ENCODE measurements at regions not wholly inside any gene's neighbourhood (a gene's known extent, or its start where the extent isn't known, plus 50 kb on each side); places are given as distances from the start of the nearest gene placed in this dataset.

GRCh38 chr6:23420659-23421350 is 705.2 kb upstream of the NRSN1 start:
- no peak for DNase-seq (ENCODE audit: low spot score)

GRCh38 chr6:23424584-23424983 is 701.4 kb upstream of the NRSN1 start:
- no peak for DNase-seq (ENCODE audit: low spot score)

GRCh38 chr6:23435126-23435525 is 690.9 kb upstream of the NRSN1 start:
- no peak for DNase-seq (ENCODE audit: low spot score)

GRCh38 chr6:23435798-23436197 is 690.2 kb upstream of the NRSN1 start:
- DNase-seq (ENCODE audit: low spot score): no peak

GRCh38 chr6:23441808-23442461 is 684.1 kb upstream of the NRSN1 start:
- no peak for DNase-seq (ENCODE audit: low spot score)

- DNase-seq (ENCODE audit: low spot score): no peak
Measured at GRCh38 chr6:23445157-23445710, 680.8 kb upstream of the NRSN1 start.

- DNase-seq (ENCODE audit: low spot score): peak; percentile 44
Measured at GRCh38 chr6:23446469-23446967, 679.5 kb upstream of the NRSN1 start.

- no peak for DNase-seq (ENCODE audit: low spot score)
Measured at GRCh38 chr6:23447731-23448130, 678.3 kb upstream of the NRSN1 start.

GRCh38 chr6:23448281-23448680 is 677.7 kb upstream of the NRSN1 start:
- DNase-seq (ENCODE audit: low spot score): no peak

GRCh38 chr6:23454080-23454976 is 671.7 kb upstream of the NRSN1 start:
- DNase-seq (ENCODE audit: low spot score): peak; percentile 2

GRCh38 chr6:23455754-23456153 is 670.3 kb upstream of the NRSN1 start:
- DNase-seq (ENCODE audit: low spot score): no peak

- DNase-seq (ENCODE audit: low spot score): no peak
Measured at GRCh38 chr6:23456396-23456795, 669.6 kb upstream of the NRSN1 start.

- no peak for DNase-seq (ENCODE audit: low spot score)
Measured at GRCh38 chr6:23457321-23457720, 668.7 kb upstream of the NRSN1 start.

GRCh38 chr6:23465912-23466311 is 660.1 kb upstream of the NRSN1 start:
- no peak for DNase-seq (ENCODE audit: low spot score)

- no peak for DNase-seq (ENCODE audit: low spot score)
Measured at GRCh38 chr6:23477586-23477985, 648.4 kb upstream of the NRSN1 start.

GRCh38 chr6:23478312-23478711 is 647.7 kb upstream of the NRSN1 start:
- DNase-seq (ENCODE audit: low spot score): no peak

- DNase-seq (ENCODE audit: low spot score): no peak
Measured at GRCh38 chr6:23483896-23484295, 642.1 kb upstream of the NRSN1 start.

- DNase-seq (ENCODE audit: low spot score): no peak
Measured at GRCh38 chr6:23494367-23494766, 631.6 kb upstream of the NRSN1 start.

- no peak for DNase-seq (ENCODE audit: low spot score)
Measured at GRCh38 chr6:23498013-23498412, 628.0 kb upstream of the NRSN1 start.

- no peak for DNase-seq (ENCODE audit: low spot score)
Measured at GRCh38 chr6:23499549-23499948, 626.5 kb upstream of the NRSN1 start.

GRCh38 chr6:23503173-23503572 is 622.8 kb upstream of the NRSN1 start:
- DNase-seq (ENCODE audit: low spot score): no peak

- no peak for DNase-seq (ENCODE audit: low spot score)
Measured at GRCh38 chr6:23505026-23505425, 621.0 kb upstream of the NRSN1 start.
